Mucosa of stomach (tissue), 1 donor: ENCODE measurements at regions not wholly inside any gene's neighbourhood (a gene's known extent, or its start where the extent isn't known, plus 50 kb on each side); places are given as distances from the start of the nearest gene placed in this dataset.

ENCODE experiments used
- H3K27me3 ChIP-seq: one replicate; pipeline ENCODE4 v1.7.0; 2013; ENCODE audit warnings: mild to moderate bottlenecking, low read length; ENCODE audit not compliant: control insufficient read depth, insufficient read depth
- H3K36me3 ChIP-seq: one replicate; pipeline ENCODE4 v1.7.0; 2013; ENCODE audit warnings: low read length; ENCODE audit not compliant: control insufficient read depth, insufficient read depth
- H3K4me1 ChIP-seq: one replicate; pipeline ENCODE4 v1.7.0; 2013; ENCODE audit warnings: mild to moderate bottlenecking, low read length; ENCODE audit not compliant: control insufficient read depth, insufficient read depth
- H3K4me3 ChIP-seq: one replicate; pipeline ENCODE4 v1.7.0; 2013; ENCODE audit warnings: low read length
- H3K9ac ChIP-seq: one replicate; pipeline ENCODE4 v1.7.0; 2013; ENCODE audit warnings: mild to moderate bottlenecking, low read length, moderate library complexity
- H3K9me3 ChIP-seq: one replicate; pipeline ENCODE4 v1.7.0; 2013; ENCODE audit warnings: mild to moderate bottlenecking, low read length, moderate library complexity; ENCODE audit not compliant: control insufficient read depth
- donor health status: Pancreatic carcinoma.

DNA sequence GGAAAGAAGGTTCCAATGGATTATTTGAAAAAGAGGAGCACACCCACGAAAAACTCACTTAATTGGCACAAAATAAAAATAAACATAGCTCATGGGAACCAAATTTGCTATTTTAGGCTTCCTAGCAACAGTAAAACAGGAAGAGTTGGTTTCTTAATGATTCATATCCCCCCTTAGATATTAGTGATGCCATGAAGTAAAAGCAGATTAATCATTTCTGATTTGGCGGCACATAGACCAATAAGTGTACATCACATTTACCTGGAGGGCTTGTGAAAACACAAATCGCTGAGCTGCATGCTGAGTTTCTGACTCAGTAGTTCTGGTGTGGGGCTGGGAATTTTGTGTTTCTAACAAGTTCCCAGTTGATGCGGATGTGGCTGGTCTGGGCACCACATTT, 260.4 kb downstream of the SLC4A3 start:
- no peak overlapping the region for H3K9ac ChIP-seq
- H3K4me3 ChIP-seq, result no peak overlapping the region
- H3K4me1 ChIP-seq, result no peaks in the 10 kb centered on the region
- no peaks in the 10 kb centered on the region for H3K36me3 ChIP-seq
- H3K9me3 ChIP-seq, result no peaks in the 10 kb centered on the region
- H3K27me3 ChIP-seq, result no peaks in the 10 kb centered on the region

DNA sequence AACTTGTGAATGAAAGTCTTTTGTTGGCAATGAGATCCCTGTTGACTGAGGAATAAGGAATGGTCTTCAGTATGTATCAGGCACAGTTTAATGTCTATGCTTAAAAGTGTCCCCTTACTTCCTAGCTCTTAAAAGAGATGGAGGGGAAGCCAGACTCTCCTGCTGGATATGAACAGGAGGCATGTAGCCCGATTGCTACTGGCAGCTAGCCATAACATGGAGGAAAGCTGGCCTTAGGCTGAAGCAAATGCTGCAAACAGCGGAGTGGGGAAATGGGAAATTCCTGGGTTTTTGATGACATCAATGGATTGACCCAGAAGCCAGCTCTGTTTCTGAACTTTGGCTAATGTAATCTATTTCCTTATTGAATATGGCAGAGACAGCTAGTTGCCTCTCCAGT, 266.1 kb downstream of the SLC4A3 start:
- H3K36me3 ChIP-seq, result no peaks in the 10 kb centered on the region
- H3K27me3 ChIP-seq, result no peaks in the 10 kb centered on the region
- H3K4me3 ChIP-seq, result no peak overlapping the region
- no peaks in the 10 kb centered on the region for H3K9me3 ChIP-seq
- H3K4me1 ChIP-seq, result no peaks in the 10 kb centered on the region
- no peak overlapping the region for H3K9ac ChIP-seq

DNA sequence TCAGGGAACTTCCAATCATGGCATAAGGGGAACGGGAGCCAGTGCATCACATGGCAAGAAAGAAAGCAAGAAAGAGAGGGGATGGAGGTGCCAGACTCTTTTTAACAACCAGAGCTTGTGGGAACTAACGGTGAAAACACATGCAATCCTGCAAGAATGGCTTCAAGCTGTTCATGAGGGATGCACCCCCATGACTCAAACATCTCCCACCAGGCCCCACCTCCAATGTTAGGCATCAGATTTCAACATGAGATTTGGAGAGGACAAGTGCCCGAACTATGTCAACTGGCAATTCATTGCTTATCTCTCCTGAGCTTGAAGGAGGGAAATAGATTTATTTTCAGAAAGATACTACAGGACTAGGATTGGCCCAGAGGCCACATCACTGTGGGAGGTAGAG, 270.0 kb downstream of the SLC4A3 start:
- no peaks in the 10 kb centered on the region for H3K4me1 ChIP-seq
- no peak overlapping the region for H3K4me3 ChIP-seq
- H3K9ac ChIP-seq, result no peak overlapping the region

DNA sequence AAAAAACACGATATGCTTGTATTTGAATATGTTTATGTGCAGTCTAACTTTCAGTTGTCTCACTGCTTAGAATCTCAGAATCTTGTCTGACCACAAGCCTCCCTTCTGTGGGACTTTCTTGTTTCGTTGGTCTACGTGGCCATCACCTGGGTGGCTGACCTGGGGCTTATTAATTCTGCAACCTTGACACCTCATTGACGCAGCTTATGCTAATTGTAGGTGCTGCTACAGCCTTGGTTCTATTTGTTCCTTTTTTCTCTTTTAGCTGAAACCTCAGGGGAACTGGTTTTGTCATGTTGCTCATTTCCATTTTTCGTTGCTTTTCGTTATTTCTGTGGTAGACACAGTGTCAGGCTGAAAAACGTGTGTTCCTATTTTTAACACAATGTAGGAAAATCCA, 273.7 kb downstream of the SLC4A3 start:
- Histone ChIP-seq H3K4me3 (no peak overlapping the region), H3K27me3 (no peaks in the 10 kb centered on the region), H3K9me3 (no peaks in the 10 kb centered on the region), H3K9ac (no peak overlapping the region), H3K4me1 (no peaks in the 10 kb centered on the region), H3K36me3 (no peaks in the 10 kb centered on the region)

More for the DNA sequence above, 270.0 kb downstream of the SLC4A3 start:
- H3K36me3 ChIP-seq, result no peaks in the 10 kb centered on the region
- no peaks in the 10 kb centered on the region for H3K27me3 ChIP-seq
- H3K9me3 ChIP-seq, result no peaks in the 10 kb centered on the region

GRCh38 chr2:219902891-219903552, 275.6 kb downstream of the SLC4A3 start:
- H3K4me3 ChIP-seq, result no peak overlapping the region
- no peak overlapping the region for H3K9ac ChIP-seq
- no peaks in the 10 kb centered on the region for H3K9me3 ChIP-seq
- H3K4me1 ChIP-seq, result no peaks in the 10 kb centered on the region
- no peaks in the 10 kb centered on the region for H3K36me3 ChIP-seq
- H3K27me3 ChIP-seq, result no peaks in the 10 kb centered on the region

GRCh38 chr2:219905640-219906039, 278.2 kb downstream of the SLC4A3 start:
- Histone ChIP-seq H3K27me3 (no peaks in the 10 kb centered on the region), H3K4me3 (no peak overlapping the region), H3K9ac (no peak overlapping the region), H3K4me1 (no peaks in the 10 kb centered on the region), H3K9me3 (no peaks in the 10 kb centered on the region), H3K36me3 (no peaks in the 10 kb centered on the region)

GRCh38 chr2:219906114-219907010, 278.9 kb downstream of the SLC4A3 start:
- Histone ChIP-seq H3K36me3 (no peaks in the 10 kb centered on the region), H3K27me3 (no peaks in the 10 kb centered on the region), H3K9ac (no peak overlapping the region), H3K4me1 (no peaks in the 10 kb centered on the region), H3K9me3 (no peaks in the 10 kb centered on the region), H3K4me3 (no peak overlapping the region)

DNA sequence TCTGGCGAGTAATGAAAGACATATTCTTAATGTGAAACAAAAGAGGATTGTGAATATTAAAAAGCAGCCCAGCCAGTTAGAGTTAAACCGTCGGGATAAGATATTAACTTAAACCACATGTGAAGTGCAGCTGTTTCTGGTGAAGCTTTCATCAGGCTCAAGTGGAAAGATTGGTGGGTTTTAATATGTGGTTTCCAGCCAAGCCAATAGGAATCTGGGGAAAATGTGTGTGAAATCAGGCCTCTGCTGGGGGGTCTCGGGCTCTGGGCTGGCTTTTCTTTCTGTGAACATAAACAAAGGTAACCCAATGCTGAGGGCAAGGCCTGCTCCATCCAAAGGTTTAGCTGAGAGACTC, 279.6 kb downstream of the SLC4A3 start:
- H3K9ac ChIP-seq, result no peak overlapping the region
- no peak overlapping the region for H3K4me3 ChIP-seq
- H3K36me3 ChIP-seq, result no peaks in the 10 kb centered on the region
- H3K4me1 ChIP-seq, result no peaks in the 10 kb centered on the region
- H3K9me3 ChIP-seq, result no peaks in the 10 kb centered on the region
- no peaks in the 10 kb centered on the region for H3K27me3 ChIP-seq

GRCh38 chr2:219908538-219908937, 281.1 kb downstream of the SLC4A3 start:
- Histone ChIP-seq H3K27me3 (no peaks in the 10 kb centered on the region), H3K4me3 (no peak overlapping the region), H3K9ac (no peak overlapping the region), H3K4me1 (no peaks in the 10 kb centered on the region), H3K9me3 (no peaks in the 10 kb centered on the region), H3K36me3 (no peaks in the 10 kb centered on the region)

- H3K27me3 ChIP-seq, result no peaks in the 10 kb centered on the region
- no peak overlapping the region for H3K9ac ChIP-seq
- no peaks in the 10 kb centered on the region for H3K9me3 ChIP-seq
- no peak overlapping the region for H3K4me3 ChIP-seq
- H3K4me1 ChIP-seq, result no peaks in the 10 kb centered on the region
- no peaks in the 10 kb centered on the region for H3K36me3 ChIP-seq
Measured at GRCh38 chr2:219911541-219911940, 284.1 kb downstream of the SLC4A3 start.

- H3K4me3 ChIP-seq, result no peak overlapping the region
- no peaks in the 10 kb centered on the region for H3K36me3 ChIP-seq
- no peaks in the 10 kb centered on the region for H3K9me3 ChIP-seq
- no peaks in the 10 kb centered on the region for H3K27me3 ChIP-seq
- no peak overlapping the region for H3K9ac ChIP-seq
- H3K4me1 ChIP-seq, result no peaks in the 10 kb centered on the region
Measured at GRCh38 chr2:219912491-219912921, 285.1 kb downstream of the SLC4A3 start.

- no peaks in the 10 kb centered on the region for H3K27me3 ChIP-seq
Measured at GRCh38 chr2:219914577-219914976, 287.1 kb downstream of the SLC4A3 start.

More at GRCh38 chr2:219914577-219914976, 287.1 kb downstream of the SLC4A3 start:
- Histone ChIP-seq H3K36me3 (no peaks in the 10 kb centered on the region), H3K4me1 (no peaks in the 10 kb centered on the region), H3K9ac (no peak overlapping the region), H3K9me3 (no peaks in the 10 kb centered on the region), H3K4me3 (no peak overlapping the region)
